ENCODE measurements at regions not wholly inside any gene's neighbourhood (a gene's known extent, or its start where the extent isn't known, plus 50 kb on each side); places are given as distances from the start of the nearest gene placed in this dataset.

DNA sequence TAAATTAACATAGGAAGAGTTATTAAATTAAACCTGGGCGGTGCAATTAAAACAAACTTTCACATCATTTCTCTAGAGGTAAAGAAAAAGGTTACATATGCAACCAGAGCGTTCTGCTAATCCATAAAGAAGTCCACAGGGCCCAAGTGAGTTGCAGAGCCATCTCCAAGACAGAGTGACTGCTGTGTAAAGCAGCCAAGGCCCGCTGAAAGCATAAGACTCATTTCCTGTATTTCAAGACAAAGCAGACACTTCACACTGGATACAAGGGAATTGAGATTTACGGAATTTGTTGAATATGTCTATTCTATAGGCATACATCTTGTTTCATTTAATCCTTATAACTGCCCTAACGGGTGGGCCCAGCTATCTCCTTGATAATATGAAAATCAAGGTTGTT is 422.8 kb downstream of the CBLN4 start:
- DNase-seq (ENCODE audit: extremely low spot score) = no peak
- no peak for TF ChIP-seq TARDBP (IDR thresholded peaks at IDR 0.05)
- TF ChIP-seq, protein P1, sequence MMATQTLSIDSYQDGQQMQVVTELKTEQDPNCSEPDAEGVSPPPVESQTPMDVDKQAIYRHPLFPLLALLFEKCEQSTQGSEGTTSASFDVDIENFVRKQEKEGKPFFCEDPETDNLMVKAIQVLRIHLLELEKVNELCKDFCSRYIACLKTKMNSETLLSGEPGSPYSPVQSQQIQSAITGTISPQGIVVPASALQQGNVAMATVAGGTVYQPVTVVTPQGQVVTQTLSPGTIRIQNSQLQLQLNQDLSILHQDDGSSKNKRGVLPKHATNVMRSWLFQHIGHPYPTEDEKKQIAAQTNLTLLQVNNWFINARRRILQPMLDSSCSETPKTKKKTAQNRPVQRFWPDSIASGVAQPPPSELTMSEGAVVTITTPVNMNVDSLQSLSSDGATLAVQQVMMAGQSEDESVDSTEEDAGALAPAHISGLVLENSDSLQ (IDR thresholded peaks at IDR 0.05) = no peak
- TF ChIP-seq LEF1 (IDR thresholded peaks at IDR 0.05; ENCODE audit: borderline replicate concordance) = no peak
- no peak for TF ChIP-seq ELF4 (IDR thresholded peaks at IDR 0.05)
- TF ChIP-seq NFRKB (IDR thresholded peaks at IDR 0.05) = no peak
- no peak for TF ChIP-seq BHLHE40 (IDR thresholded peaks at IDR 0.05; ENCODE audit: borderline replicate concordance)
- CTCF ChIA-PET = no interaction called here
- POLR2A ChIA-PET = no interaction called here

DNA sequence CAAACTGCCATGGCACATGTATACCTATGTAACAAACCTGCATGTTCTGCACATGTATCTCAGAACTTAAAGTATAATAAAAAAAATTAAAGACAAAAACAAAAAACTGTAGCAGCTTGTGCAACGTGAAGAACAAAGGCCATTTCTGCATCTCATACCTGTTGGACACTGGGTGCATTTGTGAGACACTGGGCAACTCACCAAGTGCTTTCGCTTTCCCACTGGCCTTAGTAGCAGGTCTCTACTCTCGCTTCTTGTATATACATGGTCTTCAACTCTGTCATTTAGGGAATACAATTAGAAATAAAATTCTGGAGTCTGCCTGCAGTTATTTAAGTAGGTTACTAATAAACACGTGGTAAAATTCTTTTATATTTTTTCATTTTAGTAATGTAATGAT is 423.8 kb downstream of the CBLN4 start:
- TF ChIP-seq LEF1 (IDR thresholded peaks at IDR 0.05; ENCODE audit: borderline replicate concordance) (no peak), NFRKB (IDR thresholded peaks at IDR 0.05) (no peak), FOXA1 (IDR thresholded peaks at IDR 0.05) (no peak), BHLHE40 (IDR thresholded peaks at IDR 0.05; ENCODE audit: borderline replicate concordance) (no peak), ARNT (IDR thresholded peaks at IDR 0.05) (no peak)
- POLR2A ChIA-PET = no interaction called here
- no peak for DNase-seq (ENCODE audit: extremely low spot score)
- CTCF ChIA-PET = no interaction called here

DNA sequence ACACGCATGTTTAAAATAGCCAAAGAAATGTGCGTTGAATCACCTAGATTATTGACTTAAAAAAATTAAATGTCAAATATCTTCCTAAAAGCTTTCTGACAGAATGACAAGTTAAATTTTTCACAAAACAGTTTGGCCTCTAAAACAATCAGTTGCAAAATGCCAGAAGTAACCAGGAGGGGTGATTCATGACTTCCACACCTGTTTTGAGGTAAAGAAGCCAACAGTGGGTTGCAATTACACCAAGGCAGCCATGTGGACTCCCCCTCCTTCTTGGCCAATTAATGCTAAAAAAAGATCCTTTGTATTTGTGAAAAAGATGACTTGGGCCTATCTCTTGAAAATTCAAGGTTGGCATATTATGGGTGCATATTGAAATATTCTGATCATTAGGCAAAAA is 424.8 kb downstream of the CBLN4 start:
- no peak for DNase-seq (ENCODE audit: extremely low spot score)
- ChIA-PET POLR2A (no interaction called here), CTCF (no interaction called here)
- TF ChIP-seq TARDBP (IDR thresholded peaks at IDR 0.05) (no peak), SP1 (IDR thresholded peaks at IDR 0.05) (no peak), HDGF (IDR thresholded peaks at IDR 0.05; ENCODE audit: borderline replicate concordance) (no peak), FOXM1 (IDR thresholded peaks at IDR 0.05; ENCODE audit: borderline replicate concordance) (no peak), FOXK2 (IDR thresholded peaks at IDR 0.05) (no peak), L3MBTL2 (conservative IDR thresholded peaks at IDR 0.05) (no peak), ZNF384 (IDR thresholded peaks at IDR 0.05) (no peak), ARNT (IDR thresholded peaks at IDR 0.05) (no peak), CTBP1 (IDR thresholded peaks at IDR 0.05; ENCODE audit: borderline replicate concordance) (no peak), LEF1 (IDR thresholded peaks at IDR 0.05; ENCODE audit: borderline replicate concordance) (no peak), FOXA1 (IDR thresholded peaks at IDR 0.05) (no peak), ELF4 (IDR thresholded peaks at IDR 0.05) (no peak), BHLHE40 (IDR thresholded peaks at IDR 0.05; ENCODE audit: borderline replicate concordance) (no peak), NFRKB (IDR thresholded peaks at IDR 0.05) (no peak), SUZ12 (IDR thresholded peaks at IDR 0.05) (no peak)
- TF ChIP-seq, protein P1 (IDR thresholded peaks at IDR 0.05) = no peak

DNA sequence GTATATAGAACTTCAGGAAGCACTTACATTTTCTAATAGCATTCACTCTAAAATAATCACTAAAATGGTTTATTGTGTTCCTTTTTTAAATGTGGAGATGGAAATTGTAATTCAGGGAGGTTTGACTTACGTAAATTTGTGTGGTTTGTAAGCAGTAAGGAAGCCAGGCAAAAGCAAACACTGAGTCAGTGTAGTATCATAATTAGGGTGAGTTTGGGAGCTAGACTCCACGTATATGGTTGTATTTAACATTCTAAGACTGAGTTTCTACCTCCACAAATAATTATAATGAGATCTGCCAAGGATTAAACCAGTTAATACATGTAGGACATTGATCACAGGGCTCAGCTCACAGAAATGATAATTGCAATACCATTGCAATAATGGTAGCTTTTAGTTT is 425.5 kb downstream of the CBLN4 start:
- CTCF ChIA-PET = no interaction called here
- TF ChIP-seq SP1 (IDR thresholded peaks at IDR 0.05) = no peak
- TF ChIP-seq ZNF384 (IDR thresholded peaks at IDR 0.05) = no peak
- no peak for TF ChIP-seq FOXA1 (IDR thresholded peaks at IDR 0.05)
- TF ChIP-seq FOXK2 (IDR thresholded peaks at IDR 0.05) = no peak
- TF ChIP-seq HDGF (IDR thresholded peaks at IDR 0.05; ENCODE audit: borderline replicate concordance) = no peak
- no peak for TF ChIP-seq ARNT (IDR thresholded peaks at IDR 0.05)
- no peak for TF ChIP-seq NFRKB (IDR thresholded peaks at IDR 0.05)
- TF ChIP-seq LEF1 (IDR thresholded peaks at IDR 0.05; ENCODE audit: borderline replicate concordance) = no peak
- no peak for TF ChIP-seq FOXM1 (IDR thresholded peaks at IDR 0.05; ENCODE audit: borderline replicate concordance)
- no peak for TF ChIP-seq L3MBTL2 (conservative IDR thresholded peaks at IDR 0.05)
- TF ChIP-seq CTBP1 (IDR thresholded peaks at IDR 0.05; ENCODE audit: borderline replicate concordance) = no peak
- TF ChIP-seq SUZ12 (IDR thresholded peaks at IDR 0.05) = no peak
- no peak for TF ChIP-seq BHLHE40 (IDR thresholded peaks at IDR 0.05; ENCODE audit: borderline replicate concordance)
- TF ChIP-seq TARDBP (IDR thresholded peaks at IDR 0.05) = no peak
- POLR2A ChIA-PET = no interaction called here
- DNase-seq (ENCODE audit: extremely low spot score) = no peak

DNA sequence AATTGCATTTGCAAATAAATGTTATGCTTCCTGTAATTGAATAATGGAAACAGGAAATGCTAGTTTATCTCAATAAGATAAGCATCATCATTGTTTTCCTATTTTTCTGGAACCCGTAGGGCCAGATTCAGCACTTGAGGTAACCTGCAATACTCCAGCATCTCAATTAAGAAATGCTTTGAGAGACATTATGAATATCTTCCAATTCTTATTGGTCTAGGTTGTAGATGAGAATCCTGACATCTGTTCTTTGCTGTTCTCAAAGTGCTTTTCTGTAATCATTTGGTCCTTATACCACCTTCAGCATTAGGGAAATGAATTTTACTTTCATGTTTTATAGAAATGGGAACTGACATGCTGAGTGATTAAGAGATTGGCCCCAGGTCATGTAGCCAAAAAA is 428.3 kb downstream of the CBLN4 start:
- POLR2A ChIA-PET = no interaction called here
- CTCF ChIA-PET = no interaction called here

DNA sequence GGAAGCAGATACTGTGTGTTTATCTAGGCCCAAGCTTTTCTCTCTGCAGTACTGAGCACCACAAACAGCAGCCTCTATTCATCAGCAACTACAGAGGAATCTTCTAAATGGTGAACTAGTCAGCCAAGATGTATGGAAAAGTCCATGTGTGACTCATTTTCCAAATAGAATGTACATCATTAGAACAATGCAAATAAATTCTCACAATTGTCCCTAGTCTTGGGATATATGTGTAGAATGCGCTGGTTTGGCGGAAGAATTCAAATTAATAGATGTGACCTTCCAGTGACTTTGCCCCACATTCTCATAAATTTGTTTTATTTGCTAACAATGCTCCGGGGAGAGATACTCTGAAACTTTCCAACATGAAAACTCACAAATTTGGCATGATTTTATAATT is 436.2 kb downstream of the CBLN4 start:
- ChIA-PET POLR2A (no interaction called here), CTCF (no interaction called here)
- DNase-seq (ENCODE audit: extremely low spot score) = no peak
- TF ChIP-seq FOXM1 (IDR thresholded peaks at IDR 0.05; ENCODE audit: borderline replicate concordance) = no peak
- TF ChIP-seq SUZ12 (IDR thresholded peaks at IDR 0.05) = no peak
- no peak for TF ChIP-seq FOXA1 (IDR thresholded peaks at IDR 0.05)
- no peak for TF ChIP-seq CTBP1 (IDR thresholded peaks at IDR 0.05; ENCODE audit: borderline replicate concordance)
- no peak for TF ChIP-seq HDGF (IDR thresholded peaks at IDR 0.05; ENCODE audit: borderline replicate concordance)
- TF ChIP-seq, protein P1 (IDR thresholded peaks at IDR 0.05) = no peak
- TF ChIP-seq LEF1 (IDR thresholded peaks at IDR 0.05; ENCODE audit: borderline replicate concordance) = no peak
- no peak for TF ChIP-seq NFRKB (IDR thresholded peaks at IDR 0.05)
- TF ChIP-seq TARDBP (IDR thresholded peaks at IDR 0.05) = no peak

More for the DNA sequence above, 428.3 kb downstream of the CBLN4 start:
- TF ChIP-seq, protein P1 (IDR thresholded peaks at IDR 0.05) = no peak
- TF ChIP-seq BHLHE40 (IDR thresholded peaks at IDR 0.05; ENCODE audit: borderline replicate concordance) (no peak), TARDBP (IDR thresholded peaks at IDR 0.05) (no peak), FOXA1 (IDR thresholded peaks at IDR 0.05) (no peak)
- DNase-seq (ENCODE audit: extremely low spot score) = no peak
